HG03135 (cell line): ENCODE measurements at regions not wholly inside any gene's neighbourhood (a gene's known extent, or its start where the extent isn't known, plus 50 kb on each side); places are given as distances from the start of the nearest gene placed in this dataset.

ENCODE experiments used
- ATAC-seq: cut with Tn5 transposase; IDR thresholded peaks from one replicate; pipeline ENCODE4 v1.9.1; 2021; ENCODE audit warnings: mild to moderate bottlenecking, moderate library complexity; ENCODE audit not compliant: unreplicated experiment

- no peak for ATAC-seq
These were observed 116.8 kb upstream of the SASH1 start for GRCh38 chr6:148225871-148226270.

GRCh38 chr6:148226284-148226683 is 116.4 kb upstream of the SASH1 start:
- ATAC-seq: no peak

- ATAC-seq: no peak
These were observed 111.1 kb upstream of the SASH1 start for GRCh38 chr6:148231572-148231971.

- ATAC-seq: no peak
These were observed 107.2 kb upstream of the SASH1 start for GRCh38 chr6:148235446-148235845.

GRCh38 chr6:148238713-148239112 is 103.9 kb upstream of the SASH1 start:
- ATAC-seq: no peak

- no peak for ATAC-seq
These were observed 103.4 kb upstream of the SASH1 start for GRCh38 chr6:148239215-148239614.

GRCh38 chr6:148239801-148240460 is 102.7 kb upstream of the SASH1 start:
- ATAC-seq: no peak

GRCh38 chr6:148240461-148240840 is 102.2 kb upstream of the SASH1 start:
- no peak for ATAC-seq

- ATAC-seq: no peak
These were observed 101.7 kb upstream of the SASH1 start for GRCh38 chr6:148240861-148241477.

- no peak for ATAC-seq
These were observed 100.5 kb upstream of the SASH1 start for GRCh38 chr6:148242180-148242579.

- no peak for ATAC-seq
These were observed 98.3 kb upstream of the SASH1 start for GRCh38 chr6:148244217-148244935.

GRCh38 chr6:148247386-148248063 is 95.1 kb upstream of the SASH1 start:
- ATAC-seq: no peak

GRCh38 chr6:148249160-148249559 is 93.5 kb upstream of the SASH1 start:
- ATAC-seq: no peak

- ATAC-seq: no peak
These were observed 92.8 kb upstream of the SASH1 start for GRCh38 chr6:148249679-148250375.

GRCh38 chr6:148250975-148251685 is 91.5 kb upstream of the SASH1 start:
- ATAC-seq: no peak

GRCh38 chr6:148251891-148252290 is 90.7 kb upstream of the SASH1 start:
- no peak for ATAC-seq

- no peak for ATAC-seq
These were observed 84.8 kb upstream of the SASH1 start for GRCh38 chr6:148257810-148258209.

- ATAC-seq: no peak
These were observed 83.8 kb upstream of the SASH1 start for GRCh38 chr6:148258868-148259267.

- ATAC-seq: no peak
These were observed 81.2 kb upstream of the SASH1 start for GRCh38 chr6:148261470-148261869.

- no peak for ATAC-seq
These were observed 79.6 kb upstream of the SASH1 start for GRCh38 chr6:148263010-148263409.
